Kidney (tissue), 13 donors: ENCODE measurements at regions not wholly inside any gene's neighbourhood (a gene's known extent, or its start where the extent isn't known, plus 50 kb on each side); places are given as distances from the start of the nearest gene placed in this dataset.

Experiments
- DNase-seq, 5 donors: peaks; one replicate each; pipeline ENCODE4 v3.0.0-alpha.2; 2013 to 2020
- FAIRE-seq: peaks from 2 replicates; lab custom pipeline; 2012; peaks lifted over from hg19 to GRCh38; lab: Jason Lieb, UNC
- H3K27ac ChIP-seq, 2 donors: one replicate each; pipeline ENCODE4 v1.7.0; 2013; ENCODE audit warnings: low read depth in 2 of 2, low read length in 2 of 2, inconsistent platforms in 1 of 2
- H3K27me3 ChIP-seq: one replicate; pipeline ENCODE4 v1.7.1; 2013; ENCODE audit warnings: low read length, inconsistent platforms; ENCODE audit not compliant: control insufficient read depth, insufficient read depth
- H3K36me3 ChIP-seq, 3 donors: one replicate each; pipeline versions ENCODE4 v1.7.0 to v1.7.1; 2013; ENCODE audit warnings: low read length in 3 of 3, control low read depth in 1 of 3, inconsistent platforms in 1 of 3; ENCODE audit not compliant: insufficient read depth in 3 of 3, control insufficient read depth in 2 of 3
- H3K4me1 ChIP-seq, 3 donors: one replicate each; pipeline versions ENCODE4 v1.7.0 to v1.7.1; 2013; ENCODE audit warnings: low read length in 3 of 3, inconsistent platforms in 1 of 3, low read depth in 1 of 3; ENCODE audit not compliant: control insufficient read depth in 2 of 3, insufficient read depth in 2 of 3
- H3K4me3 ChIP-seq, 3 donors: one replicate each; pipeline versions ENCODE4 v1.7.0 to v1.8.1; 2013; ENCODE audit warnings: low read length in 3 of 3, control low read depth in 1 of 3, inconsistent platforms in 1 of 3
- H3K9ac ChIP-seq, 3 donors: one replicate each; pipeline versions ENCODE4 v1.7.0 to v1.7.1; 2013; ENCODE audit warnings: low read length in 3 of 3, control low read depth in 1 of 3, inconsistent platforms in 1 of 3
- H3K9me3 ChIP-seq, 3 donors: one replicate each; pipeline versions ENCODE4 v1.7.0 to v1.7.1; 2013; ENCODE audit warnings: low read length in 3 of 3, control low read depth in 1 of 3, inconsistent platforms in 1 of 3; ENCODE audit not compliant: control insufficient read depth in 2 of 3, insufficient read depth in 1 of 3
- intact Hi-C: fragments of 100-400 bp; cut with DNase I; formaldehyde crosslinking; loops from one replicate; pipeline ENCODE4 v1.11.1; 2022
- TF ChIP-seq, protein P1 (sequence below): IDR thresholded peaks from 3 replicates; pipeline ENCODE4 v1.5.1; 2012; ENCODE audit warnings: mild to moderate bottlenecking, moderate library complexity, borderline replicate concordance; ENCODE audit not compliant: insufficient read depth; ENCODE audit errors: extremely low read depth
- donor health status: control.
- donor health status: control.
- donor health status: control.
- donor health status: control.
- donor health status: control.
- donor health status: DM: yes; HTN: yes; CAD: no.
- donor health status: Normal renal cell carcinoma (clear cell type).

DNA sequence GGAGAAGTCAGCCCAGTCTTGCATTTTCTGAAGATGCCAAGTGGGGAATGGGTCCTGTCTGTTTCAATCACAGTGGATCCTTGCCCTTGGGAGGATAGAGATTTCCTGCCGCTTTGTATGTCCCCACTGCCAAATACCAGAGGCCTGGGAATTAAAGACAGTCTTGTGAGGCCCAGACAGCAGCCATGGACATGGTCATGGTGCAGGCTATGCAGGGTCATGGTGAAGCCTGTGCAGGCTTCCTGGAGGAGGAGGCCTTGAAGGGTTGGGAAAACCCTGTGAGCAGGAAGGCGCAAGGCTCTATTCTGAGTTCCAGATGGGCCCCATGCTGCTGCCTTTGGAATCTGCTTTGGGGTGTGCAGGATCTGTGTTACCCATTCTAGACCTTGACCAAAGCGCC, 57.3 kb upstream of the PITX1 start:
- no peaks in the 10 kb centered on the region for H3K4me1 ChIP-seq
- no peak overlapping the region for H3K4me3 ChIP-seq
- no peak overlapping the region for H3K9ac ChIP-seq
- TF ChIP-seq, protein P1, sequence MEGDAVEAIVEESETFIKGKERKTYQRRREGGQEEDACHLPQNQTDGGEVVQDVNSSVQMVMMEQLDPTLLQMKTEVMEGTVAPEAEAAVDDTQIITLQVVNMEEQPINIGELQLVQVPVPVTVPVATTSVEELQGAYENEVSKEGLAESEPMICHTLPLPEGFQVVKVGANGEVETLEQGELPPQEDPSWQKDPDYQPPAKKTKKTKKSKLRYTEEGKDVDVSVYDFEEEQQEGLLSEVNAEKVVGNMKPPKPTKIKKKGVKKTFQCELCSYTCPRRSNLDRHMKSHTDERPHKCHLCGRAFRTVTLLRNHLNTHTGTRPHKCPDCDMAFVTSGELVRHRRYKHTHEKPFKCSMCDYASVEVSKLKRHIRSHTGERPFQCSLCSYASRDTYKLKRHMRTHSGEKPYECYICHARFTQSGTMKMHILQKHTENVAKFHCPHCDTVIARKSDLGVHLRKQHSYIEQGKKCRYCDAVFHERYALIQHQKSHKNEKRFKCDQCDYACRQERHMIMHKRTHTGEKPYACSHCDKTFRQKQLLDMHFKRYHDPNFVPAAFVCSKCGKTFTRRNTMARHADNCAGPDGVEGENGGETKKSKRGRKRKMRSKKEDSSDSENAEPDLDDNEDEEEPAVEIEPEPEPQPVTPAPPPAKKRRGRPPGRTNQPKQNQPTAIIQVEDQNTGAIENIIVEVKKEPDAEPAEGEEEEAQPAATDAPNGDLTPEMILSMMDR, result no peak
- no peaks in the 10 kb centered on the region for H3K9me3 ChIP-seq
- DNase-seq, result peak in 1 of 5 donors; percentile 9
- no peaks in the 10 kb centered on the region for H3K36me3 ChIP-seq
- H3K27ac ChIP-seq, result no peak overlapping the region
- no peaks in the 10 kb centered on the region for H3K27me3 ChIP-seq
- FAIRE-seq, result no peak
- intact Hi-C loops, result no loop called here

DNA sequence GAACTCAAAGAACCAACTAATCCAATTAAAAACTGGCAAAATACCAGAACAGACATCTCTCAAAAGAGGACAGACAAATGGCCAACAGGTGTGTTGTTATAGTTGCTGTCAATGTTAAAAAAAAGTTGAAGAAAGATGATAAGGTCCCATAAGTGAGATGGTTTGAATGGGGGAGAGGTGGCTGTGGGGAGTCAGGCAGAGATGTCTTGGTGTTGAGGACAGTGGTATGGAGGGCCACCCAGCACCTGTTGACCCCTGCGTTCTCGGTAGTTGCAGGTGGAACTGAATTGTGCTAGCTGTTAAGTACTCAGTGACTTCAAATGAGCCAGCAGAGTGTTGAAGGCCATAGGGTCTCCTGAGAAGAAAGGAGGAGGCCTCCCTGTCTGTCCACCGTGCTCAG, 55.9 kb upstream of the PITX1 start:
- H3K4me3 ChIP-seq, result no peak overlapping the region
- intact Hi-C loops, result no loop called here
- H3K27ac ChIP-seq, result no peak overlapping the region
- TF ChIP-seq, protein P1, result no peak
- no peak overlapping the region for H3K9ac ChIP-seq
- FAIRE-seq (no peak), DNase-seq (peak in 1 of 5 donors; percentile 6)
- no peaks in the 10 kb centered on the region for H3K36me3 ChIP-seq
- H3K27me3 ChIP-seq, result no peaks in the 10 kb centered on the region
- no peaks in the 10 kb centered on the region for H3K4me1 ChIP-seq
- H3K9me3 ChIP-seq, result no peaks in the 10 kb centered on the region

DNA sequence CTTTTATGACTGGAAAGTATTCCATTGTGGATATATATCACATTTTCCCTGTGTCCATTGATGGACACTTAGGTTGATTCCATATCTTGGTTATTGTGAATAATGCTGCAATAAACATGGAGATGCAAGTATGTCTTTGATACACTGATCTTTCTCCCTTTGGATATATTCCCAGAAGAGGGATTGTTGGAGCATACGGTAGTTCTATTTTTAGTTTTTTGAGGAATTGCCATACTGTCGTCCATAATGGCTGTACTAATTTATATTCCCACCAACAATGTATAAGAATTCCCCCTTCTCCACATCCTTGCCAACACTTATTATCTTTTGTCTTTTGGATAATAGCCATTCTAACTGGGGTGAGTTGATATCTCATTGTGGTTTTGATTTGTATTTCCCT, 54.9 kb upstream of the PITX1 start:
- Histone ChIP-seq H3K4me3 (no peak overlapping the region), H3K9me3 (no peaks in the 10 kb centered on the region), H3K36me3 (no peaks in the 10 kb centered on the region), H3K9ac (no peak overlapping the region), H3K27me3 (no peaks in the 10 kb centered on the region), H3K4me1 (no peaks in the 10 kb centered on the region), H3K27ac (no peak overlapping the region)
- no peak for DNase-seq
- FAIRE-seq, result no peak
- intact Hi-C loops, result no loop called here
- TF ChIP-seq, protein P1, result no peak

DNA sequence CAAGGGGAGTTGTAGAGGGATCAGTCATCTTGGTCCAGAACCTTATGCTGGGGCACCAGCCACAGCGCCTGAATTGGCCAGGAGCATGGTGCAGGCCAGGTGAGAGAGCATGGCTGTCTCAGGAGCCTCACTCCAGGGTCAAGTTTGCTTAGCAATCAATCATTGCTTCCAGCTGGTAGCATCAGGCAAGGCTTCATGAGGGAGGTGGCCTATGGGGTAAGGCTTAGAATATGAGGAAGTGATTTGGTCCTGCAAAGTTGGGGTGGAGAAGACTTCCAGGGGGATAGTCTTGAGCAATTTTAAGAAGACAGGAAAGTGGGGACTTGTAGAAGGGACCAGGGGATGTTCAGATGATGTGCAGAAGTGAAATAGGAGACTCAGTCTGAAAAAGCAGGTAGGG, 53.9 kb upstream of the PITX1 start:
- FAIRE-seq (no peak), DNase-seq (peak in 1 of 5 donors; percentile 10)
- TF ChIP-seq, protein P1, result no peak
- Histone ChIP-seq H3K4me3 (no peak overlapping the region), H3K27ac (no peak overlapping the region), H3K27me3 (no peaks in the 10 kb centered on the region), H3K4me1 (no peaks in the 10 kb centered on the region), H3K36me3 (no peaks in the 10 kb centered on the region), H3K9me3 (no peaks in the 10 kb centered on the region), H3K9ac (no peak overlapping the region)
- intact Hi-C loops, result no loop called here
